ENCODE measurements at regions not wholly inside any gene's neighbourhood (a gene's known extent, or its start where the extent isn't known, plus 50 kb on each side); places are given as distances from the start of the nearest gene placed in this dataset.

- TF ChIP-seq RCOR1 (IDR thresholded peaks at IDR 0.05; ENCODE audit: insufficient replicate concordance, low read length) (no peak), RFX5 (IDR thresholded peaks at IDR 0.05; ENCODE audit: low read depth, low read length) (no peak), BHLHE40 (IDR thresholded peaks at IDR 0.05; ENCODE audit: low read depth, low read length) (no peak), RAD21 (IDR thresholded peaks at IDR 0.05; ENCODE audit: low read length) (no peak), POLR2A (IDR thresholded peaks at IDR 0.05; ENCODE audit: low read depth, low read length) (no peak), CEBPB (IDR thresholded peaks at IDR 0.05; ENCODE audit: low read depth, low read length) (no peak), SMC3 (IDR thresholded peaks at IDR 0.05; ENCODE audit: low read depth, low read length) (no peak)
- TF ChIP-seq, protein P1, sequence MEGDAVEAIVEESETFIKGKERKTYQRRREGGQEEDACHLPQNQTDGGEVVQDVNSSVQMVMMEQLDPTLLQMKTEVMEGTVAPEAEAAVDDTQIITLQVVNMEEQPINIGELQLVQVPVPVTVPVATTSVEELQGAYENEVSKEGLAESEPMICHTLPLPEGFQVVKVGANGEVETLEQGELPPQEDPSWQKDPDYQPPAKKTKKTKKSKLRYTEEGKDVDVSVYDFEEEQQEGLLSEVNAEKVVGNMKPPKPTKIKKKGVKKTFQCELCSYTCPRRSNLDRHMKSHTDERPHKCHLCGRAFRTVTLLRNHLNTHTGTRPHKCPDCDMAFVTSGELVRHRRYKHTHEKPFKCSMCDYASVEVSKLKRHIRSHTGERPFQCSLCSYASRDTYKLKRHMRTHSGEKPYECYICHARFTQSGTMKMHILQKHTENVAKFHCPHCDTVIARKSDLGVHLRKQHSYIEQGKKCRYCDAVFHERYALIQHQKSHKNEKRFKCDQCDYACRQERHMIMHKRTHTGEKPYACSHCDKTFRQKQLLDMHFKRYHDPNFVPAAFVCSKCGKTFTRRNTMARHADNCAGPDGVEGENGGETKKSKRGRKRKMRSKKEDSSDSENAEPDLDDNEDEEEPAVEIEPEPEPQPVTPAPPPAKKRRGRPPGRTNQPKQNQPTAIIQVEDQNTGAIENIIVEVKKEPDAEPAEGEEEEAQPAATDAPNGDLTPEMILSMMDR (conservative IDR thresholded peaks at IDR 0.05; ENCODE audit: low read depth, low read length), result no peak
- TF ChIP-seq, protein P2, sequence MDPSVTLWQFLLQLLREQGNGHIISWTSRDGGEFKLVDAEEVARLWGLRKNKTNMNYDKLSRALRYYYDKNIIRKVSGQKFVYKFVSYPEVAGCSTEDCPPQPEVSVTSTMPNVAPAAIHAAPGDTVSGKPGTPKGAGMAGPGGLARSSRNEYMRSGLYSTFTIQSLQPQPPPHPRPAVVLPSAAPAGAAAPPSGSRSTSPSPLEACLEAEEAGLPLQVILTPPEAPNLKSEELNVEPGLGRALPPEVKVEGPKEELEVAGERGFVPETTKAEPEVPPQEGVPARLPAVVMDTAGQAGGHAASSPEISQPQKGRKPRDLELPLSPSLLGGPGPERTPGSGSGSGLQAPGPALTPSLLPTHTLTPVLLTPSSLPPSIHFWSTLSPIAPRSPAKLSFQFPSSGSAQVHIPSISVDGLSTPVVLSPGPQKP (IDR thresholded peaks at IDR 0.05; ENCODE audit: borderline replicate concordance, low read depth, low read length), result no peak
- TF ChIP-seq, protein P3, sequence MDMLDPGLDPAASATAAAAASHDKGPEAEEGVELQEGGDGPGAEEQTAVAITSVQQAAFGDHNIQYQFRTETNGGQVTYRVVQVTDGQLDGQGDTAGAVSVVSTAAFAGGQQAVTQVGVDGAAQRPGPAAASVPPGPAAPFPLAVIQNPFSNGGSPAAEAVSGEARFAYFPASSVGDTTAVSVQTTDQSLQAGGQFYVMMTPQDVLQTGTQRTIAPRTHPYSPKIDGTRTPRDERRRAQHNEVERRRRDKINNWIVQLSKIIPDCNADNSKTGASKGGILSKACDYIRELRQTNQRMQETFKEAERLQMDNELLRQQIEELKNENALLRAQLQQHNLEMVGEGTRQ (IDR thresholded peaks at IDR 0.05; ENCODE audit: low read depth, low read length), result no peak
Measured at GRCh38 chr7:58316-58715, 134.1 kb upstream of the FAM20C start.

Measured in IMR-90 (cell line).